Tibial artery (tissue), 4 donors: ENCODE measurements at regions not wholly inside any gene's neighbourhood (a gene's known extent, or its start where the extent isn't known, plus 50 kb on each side); places are given as distances from the start of the nearest gene placed in this dataset.

Source experiments
- DNase-seq, 2 donors: peaks; one replicate each; pipeline ENCODE4 v3.0.0-alpha.2; 2019
- H3K27ac ChIP-seq, 2 donors: fragments of 200-600 bp; sonication (generic) in 1 of 2; 1 replicate in 1 of 2; 2 replicates in 1 of 2; pipeline ENCODE4 v1.5.1; 2018 to 2019; ENCODE audit warnings: mild to moderate bottlenecking in 1 of 2
- H3K27me3 ChIP-seq, 2 donors: fragments of 200-600 bp; sonication (generic) in 1 of 2; one replicate each; pipeline versions ENCODE4 v1.5.1 to v1.6.0; 2016 to 2019
- H3K36me3 ChIP-seq, 3 donors: fragments of 200-600 bp; sonication (generic) in 2 of 3; one replicate each; pipeline ENCODE4 v1.5.1; 2016 to 2019; ENCODE audit warnings: mild to moderate bottlenecking in 2 of 3
- H3K4me1 ChIP-seq, 4 donors: fragments of 200-600 bp; sonication (generic) in 2 of 4; 1 replicate in 3 of 4; 2 replicates in 1 of 4; pipeline ENCODE4 v1.5.1; 2016 to 2019
- H3K4me3 ChIP-seq, 2 donors: fragments of 200-600 bp; sonication (generic) in 1 of 2; 1 replicate in 1 of 2; 2 replicates in 1 of 2; pipeline ENCODE4 v1.5.1; 2018 to 2019; ENCODE audit warnings: mild to moderate bottlenecking in 2 of 2
- H3K9me3 ChIP-seq, 3 donors: fragments of 200-600 bp; sonication (generic) in 1 of 3; one replicate each; pipeline ENCODE4 v1.5.1; 2016 to 2019
- CTCF ChIP-seq, 2 experiments: fragments of 200-600 bp in 1 of 2; fragments of 450-650 bp in 1 of 2; IDR thresholded peaks; one replicate each; pipeline ENCODE4 v1.5.1; 2017 to 2019; ENCODE audit warnings: antibody characterized with exemption in 2 of 2, mild to moderate bottlenecking in 1 of 2, moderate library complexity in 1 of 2
- intact Hi-C: fragments of 100-400 bp; cut with DNase I; formaldehyde crosslinking; loops from one replicate; pipeline ENCODE4 v1.15.0; 2023; ENCODE audit warnings: low total_unique reads

GRCh38 chr2:236975766-236976165 is 109.9 kb upstream of the COPS8 start:
- intact Hi-C loops, result no loop called here
- no peak for TF ChIP-seq CTCF (IDR thresholded peaks at IDR 0.05)
- no peak for DNase-seq
- H3K9me3 ChIP-seq, result no peaks in the 10 kb centered on the region
- H3K4me3 ChIP-seq, result no peak overlapping the region
- H3K4me1 ChIP-seq, result no peaks in the 10 kb centered on the region
- H3K27ac ChIP-seq, result no peak overlapping the region
- H3K27me3 ChIP-seq, result no peaks in the 10 kb centered on the region
- no peaks in the 10 kb centered on the region for H3K36me3 ChIP-seq

GRCh38 chr2:236976266-236977062 is 109.2 kb upstream of the COPS8 start:
- Histone ChIP-seq H3K27ac (no peak overlapping the region), H3K4me3 (no peak overlapping the region), H3K4me1 (no peaks in the 10 kb centered on the region), H3K9me3 (no peaks in the 10 kb centered on the region), H3K27me3 (no peaks in the 10 kb centered on the region), H3K36me3 (no peaks in the 10 kb centered on the region)
- no peak for DNase-seq
- no peak for TF ChIP-seq CTCF (IDR thresholded peaks at IDR 0.05)
- intact Hi-C loops, result no loop called here

- Histone ChIP-seq H3K4me3 (no peak overlapping the region), H3K36me3 (no peaks in the 10 kb centered on the region), H3K27me3 (no peaks in the 10 kb centered on the region), H3K27ac (no peak overlapping the region), H3K4me1 (no peaks in the 10 kb centered on the region), H3K9me3 (peaks cover 0 to under 1% (median 0%) of the 10 kb centered on the region in 3 donors)
- TF ChIP-seq CTCF (IDR thresholded peaks at IDR 0.05), result no peak
- intact Hi-C loops, result no loop called here
- no peak for DNase-seq
Observed at GRCh38 chr2:236977063-236977851, 108.4 kb upstream of the COPS8 start.

GRCh38 chr2:236977852-236978398 is 107.8 kb upstream of the COPS8 start:
- Histone ChIP-seq H3K4me3 (no peak overlapping the region), H3K4me1 (no peaks in the 10 kb centered on the region), H3K27me3 (no peaks in the 10 kb centered on the region), H3K36me3 (no peaks in the 10 kb centered on the region), H3K27ac (no peak overlapping the region), H3K9me3 (peaks cover 0 to 7% (median 6%) of the 10 kb centered on the region in 3 donors)
- DNase-seq, result no peak
- TF ChIP-seq CTCF (IDR thresholded peaks at IDR 0.05), result no peak
- intact Hi-C loops, result no loop called here

GRCh38 chr2:236979664-236980063 is 106.0 kb upstream of the COPS8 start:
- peaks cover 0 to 15% (median 9%) of the 10 kb centered on the region in 3 donors for H3K9me3 ChIP-seq
- H3K4me1 ChIP-seq, result no peaks in the 10 kb centered on the region
- H3K4me3 ChIP-seq, result no peak overlapping the region
- no peak for DNase-seq
- no peaks in the 10 kb centered on the region for H3K36me3 ChIP-seq
- no peak for TF ChIP-seq CTCF (IDR thresholded peaks at IDR 0.05)
- intact Hi-C loops, result no loop called here
- H3K27ac ChIP-seq, result no peak overlapping the region
- no peaks in the 10 kb centered on the region for H3K27me3 ChIP-seq
